Neuronal stem cell (in vitro differentiated cells): ENCODE measurements at regions not wholly inside any gene's neighbourhood (a gene's known extent, or its start where the extent isn't known, plus 50 kb on each side); places are given as distances from the start of the nearest gene placed in this dataset.
"Not testable (repeated sequence)": the region's sequence is repeated elsewhere in the genome, so short reads cannot be mapped to it uniquely, and the experiment has no call there.

Experiments
- DNase-seq: peaks from one replicate; pipeline ENCODE4 v3.0.0-alpha.2; 2013; ENCODE audit warnings: low spot score
- H2AFZ ChIP-seq: one replicate; pipeline ENCODE4 v1.6.1; 2013; ENCODE audit warnings: mild to moderate bottlenecking, low read length, inconsistent platforms
- H2AK5ac ChIP-seq: 2 replicates; pipeline ENCODE4 v1.6.1; 2013; ENCODE audit warnings: low read depth, mild to moderate bottlenecking, inconsistent platforms, low read length, moderate library complexity, mixed read lengths
- H2BK120ac ChIP-seq: 2 replicates; pipeline ENCODE4 v1.6.1; 2013; ENCODE audit warnings: low read depth, mild to moderate bottlenecking, inconsistent platforms, low read length, moderate library complexity, mixed read lengths
- H2BK12ac ChIP-seq: one replicate; pipeline ENCODE4 v1.6.1; 2013; ENCODE audit warnings: low read length, inconsistent platforms
- H2BK15ac ChIP-seq: 2 replicates; pipeline ENCODE4 v1.6.1; 2013; ENCODE audit warnings: mild to moderate bottlenecking, low read length, inconsistent platforms, mixed read lengths
- H2BK5ac ChIP-seq: one replicate; pipeline ENCODE4 v1.6.1; 2013; ENCODE audit warnings: inconsistent platforms, mild to moderate bottlenecking, low read length, moderate library complexity
- H3K14ac ChIP-seq: one replicate; pipeline ENCODE4 v1.6.1; 2013; ENCODE audit warnings: low read length, inconsistent platforms
- H3K18ac ChIP-seq: 2 replicates; pipeline ENCODE4 v1.6.1; 2013; ENCODE audit warnings: low read length, inconsistent platforms
- H3K23ac ChIP-seq: 2 replicates; pipeline ENCODE4 v1.6.1; 2013; ENCODE audit warnings: low read depth, mild to moderate bottlenecking, mixed read lengths, low read length, inconsistent platforms; ENCODE audit not compliant: poor library complexity
- H3K27ac ChIP-seq: replicated peaks from 3 replicates; pipeline ENCODE4 v1.5.1; 2013; ENCODE audit warnings: low read length, inconsistent platforms
- H3K27me3 ChIP-seq, 3 experiments: 2 replicates each; pipeline ENCODE4 v1.6.1; 2013; ENCODE audit warnings: low read length in 3 of 3, mild to moderate bottlenecking in 2 of 3, inconsistent platforms in 1 of 3, low read depth in 1 of 3, mixed read lengths in 1 of 3, moderate library complexity in 1 of 3; ENCODE audit not compliant: control insufficient read depth in 3 of 3, insufficient read depth in 3 of 3
- H3K36me3 ChIP-seq, 2 donors: replicated peaks in 1 of 2; 2 replicates each; pipeline ENCODE4 v1.6.1; 2013; ENCODE audit warnings: low read length in 2 of 2; ENCODE audit not compliant: control insufficient read depth in 2 of 2, insufficient read depth in 2 of 2
- H3K4ac ChIP-seq: 2 replicates; pipeline ENCODE4 v1.6.1; 2013; ENCODE audit warnings: inconsistent platforms, mild to moderate bottlenecking, low read length, moderate library complexity
- H3K4me1 ChIP-seq, 2 donors: 1 replicate in 1 of 2; 2 replicates in 1 of 2; pipeline ENCODE4 v1.6.1; 2013; ENCODE audit warnings: low read length in 2 of 2, low read depth in 1 of 2; ENCODE audit not compliant: control insufficient read depth in 2 of 2, insufficient read depth in 1 of 2
- H3K4me2 ChIP-seq: one replicate; pipeline ENCODE4 v1.6.1; 2013; ENCODE audit warnings: mild to moderate bottlenecking, low read length, inconsistent platforms; ENCODE audit not compliant: insufficient read depth, poor library complexity, severe bottlenecking
- H3K4me3 ChIP-seq, 2 donors: 2 replicates each; pipeline ENCODE4 v1.5.1; 2013; ENCODE audit warnings: low read length in 2 of 2, mild to moderate bottlenecking in 2 of 2, inconsistent platforms in 1 of 2, moderate library complexity in 1 of 2
- H3K79me1 ChIP-seq: one replicate; pipeline ENCODE4 v1.6.1; 2013; ENCODE audit warnings: low read depth, mild to moderate bottlenecking, inconsistent platforms, low read length, moderate library complexity
- H3K9ac ChIP-seq: one replicate; pipeline ENCODE4 v1.6.1; 2013; ENCODE audit warnings: mild to moderate bottlenecking, low read depth, low read length, inconsistent platforms; ENCODE audit not compliant: poor library complexity
- H3K9me3 ChIP-seq, 2 donors: replicated peaks in 1 of 2; 2 replicates each; pipeline versions ENCODE3 to v1.6.1; 2013; ENCODE audit warnings: low read length in 2 of 2, mild to moderate bottlenecking in 2 of 2, inconsistent platforms in 1 of 2, low read depth in 1 of 2, mixed read lengths in 1 of 2, moderate library complexity in 1 of 2; ENCODE audit not compliant: control insufficient read depth in 2 of 2, insufficient read depth in 1 of 2
- H4K8ac ChIP-seq: one replicate; pipeline ENCODE4 v1.6.1; 2013; ENCODE audit warnings: low read depth, mild to moderate bottlenecking, inconsistent platforms, low read length, moderate library complexity
- H4K91ac ChIP-seq: one replicate; pipeline ENCODE4 v1.6.1; 2013; ENCODE audit warnings: low read length, low read depth, mild to moderate bottlenecking, inconsistent platforms; ENCODE audit not compliant: poor library complexity
- WGBS, 2 donors: extraction: QIAGEN DNeasy Blood & Tissue Kit; methylation state at CpG; one replicate each; pipeline ENCODE4 v1.1.7; 2013; ENCODE audit warnings: missing lambda C conversion rate in 2 of 2, mixed read lengths in 1 of 2; ENCODE audit not compliant: insufficient read length in 2 of 2, insufficient replicate concordance in 1 of 2; ENCODE audit errors: extremely low coverage in 2 of 2; 5-methylcytosine and 5-hydroxymethylcytosine counted together

- not testable (repeated sequence) for H3K18ac ChIP-seq, H3K23ac ChIP-seq, H3K79me1 ChIP-seq, H2AFZ ChIP-seq, H2AK5ac ChIP-seq, H3K27ac ChIP-seq, H3K4me1 ChIP-seq, H2BK120ac ChIP-seq, DNase-seq, H2BK5ac ChIP-seq, H2BK12ac ChIP-seq, H3K4me3 ChIP-seq, H4K91ac ChIP-seq, H3K27me3 ChIP-seq, H4K8ac ChIP-seq, H3K36me3 ChIP-seq, H3K9me3 ChIP-seq, H3K14ac ChIP-seq, H3K4me2 ChIP-seq, H3K4ac ChIP-seq, H2BK15ac ChIP-seq, H3K9ac ChIP-seq
- no CpG with 5 or more reads among the region's 6 CpGs for WGBS, 2 donors
Observed at GRCh38 chr15:84516773-84517172, 84.0 kb upstream of the ZSCAN2 start.

- DNase-seq, H2AFZ ChIP-seq, H3K4ac ChIP-seq, H3K4me2 ChIP-seq, H3K4me3 ChIP-seq, H2BK15ac ChIP-seq, H2AK5ac ChIP-seq, H3K23ac ChIP-seq, H3K14ac ChIP-seq, H3K18ac ChIP-seq, H3K27me3 ChIP-seq, H2BK5ac ChIP-seq, H3K9ac ChIP-seq, H3K9me3 ChIP-seq, H2BK12ac ChIP-seq, H4K8ac ChIP-seq, H4K91ac ChIP-seq, H3K4me1 ChIP-seq, H2BK120ac ChIP-seq, H3K36me3 ChIP-seq, H3K79me1 ChIP-seq, H3K27ac ChIP-seq: not testable (repeated sequence)
- WGBS, 2 donors = no CpG with 5 or more reads among the region's 2 CpGs
Observed at GRCh38 chr15:84525491-84526344, 75.1 kb upstream of the ZSCAN2 start.

GRCh38 chr15:84530751-84531150, 70.1 kb upstream of the ZSCAN2 start:
- H3K9me3 ChIP-seq, H4K8ac ChIP-seq, H2BK120ac ChIP-seq, H3K4me1 ChIP-seq, H2BK15ac ChIP-seq, H3K4ac ChIP-seq, H2AFZ ChIP-seq, H2BK12ac ChIP-seq, H3K27me3 ChIP-seq, H3K23ac ChIP-seq, H3K4me3 ChIP-seq, H3K27ac ChIP-seq, H4K91ac ChIP-seq, DNase-seq, H3K79me1 ChIP-seq, H3K18ac ChIP-seq, H3K9ac ChIP-seq, H3K14ac ChIP-seq, H2AK5ac ChIP-seq, H3K36me3 ChIP-seq, H2BK5ac ChIP-seq, H3K4me2 ChIP-seq: not testable (repeated sequence)
- WGBS, 2 donors = no CpG with 5 or more reads among the region's 4 CpGs

GRCh38 chr15:84531223-84531622, 69.6 kb upstream of the ZSCAN2 start:
- H3K27ac ChIP-seq, H3K4me3 ChIP-seq, H3K27me3 ChIP-seq, H3K9me3 ChIP-seq, H3K4me2 ChIP-seq, H3K4me1 ChIP-seq, H3K79me1 ChIP-seq, DNase-seq, H3K14ac ChIP-seq, H3K36me3 ChIP-seq, H3K23ac ChIP-seq, H4K8ac ChIP-seq, H3K18ac ChIP-seq, H2AK5ac ChIP-seq, H3K4ac ChIP-seq, H2AFZ ChIP-seq, H2BK120ac ChIP-seq, H3K9ac ChIP-seq, H2BK15ac ChIP-seq, H2BK12ac ChIP-seq, H4K91ac ChIP-seq, H2BK5ac ChIP-seq: not testable (repeated sequence)
- WGBS, 2 donors = no CpG with 5 or more reads among the region's 1 CpG
